ENCODE measurements at regions not wholly inside any gene's neighbourhood (a gene's known extent, or its start where the extent isn't known, plus 50 kb on each side); places are given as distances from the start of the nearest gene placed in this dataset.

GRCh38 chr5:145667742-145668141, 167.4 kb downstream of the PRELID2 start:
- Histone ChIP-seq H3K4me2 (ENCODE audit: low read length) (no peak overlapping the region), H3K9me2 (ENCODE audit: low read depth, low read length) (no peaks in the 10 kb centered on the region), H3K4me3 (ENCODE audit: low read depth, low read length, poor library complexity, severe bottlenecking) (no peak overlapping the region), H3K36me3 (ENCODE audit: insufficient read depth, low read length) (no peaks in the 10 kb centered on the region), H3K4me1 (ENCODE audit: insufficient read depth, low read length, severe bottlenecking) (no peaks in the 10 kb centered on the region), H3K27ac (ENCODE audit: low read depth, low read length, poor library complexity, severe bottlenecking) (no peak overlapping the region), H4K20me1 (ENCODE audit: insufficient read depth, low read length) (no peaks in the 10 kb centered on the region), H3K9me3 (ENCODE audit: low read length) (no peaks in the 10 kb centered on the region), H2AFZ (ENCODE audit: low read length) (no peak overlapping the region), H3F3A (ENCODE audit: insufficient read depth, low read length) (no peaks in the 10 kb centered on the region), H3K9ac (ENCODE audit: low read length) (no peak overlapping the region), H3K27me3 (ENCODE audit: insufficient read depth, low read length) (no peaks in the 10 kb centered on the region), H3K79me2 (ENCODE audit: insufficient read depth, low read length) (no peaks in the 10 kb centered on the region)
- TF ChIP-seq CTCF (IDR thresholded peaks at IDR 0.05; ENCODE audit: low read length), result no peak
- TF ChIP-seq EZH2 (IDR thresholded peaks at IDR 0.05; ENCODE audit: borderline replicate concordance, low read length), result no peak

GRCh38 chr5:145666591-145666990, 168.6 kb downstream of the PRELID2 start:
- Histone ChIP-seq H2AFZ (ENCODE audit: low read length) (no peak overlapping the region), H3K4me3 (ENCODE audit: low read depth, low read length, poor library complexity, severe bottlenecking) (no peak overlapping the region), H3K9me2 (ENCODE audit: low read depth, low read length) (no peaks in the 10 kb centered on the region), H3K9ac (ENCODE audit: low read length) (no peak overlapping the region), H3K27me3 (ENCODE audit: insufficient read depth, low read length) (no peaks in the 10 kb centered on the region), H3K4me1 (ENCODE audit: insufficient read depth, low read length, severe bottlenecking) (no peaks in the 10 kb centered on the region), H3F3A (ENCODE audit: insufficient read depth, low read length) (no peaks in the 10 kb centered on the region), H4K20me1 (ENCODE audit: insufficient read depth, low read length) (no peaks in the 10 kb centered on the region), H3K4me2 (ENCODE audit: low read length) (no peak overlapping the region), H3K36me3 (ENCODE audit: insufficient read depth, low read length) (no peaks in the 10 kb centered on the region), H3K79me2 (ENCODE audit: insufficient read depth, low read length) (no peaks in the 10 kb centered on the region), H3K9me3 (ENCODE audit: low read length) (no peaks in the 10 kb centered on the region), H3K27ac (ENCODE audit: low read depth, low read length, poor library complexity, severe bottlenecking) (no peak overlapping the region)
- TF ChIP-seq EZH2 (IDR thresholded peaks at IDR 0.05; ENCODE audit: borderline replicate concordance, low read length) (no peak), CTCF (IDR thresholded peaks at IDR 0.05; ENCODE audit: low read length) (no peak)

GRCh38 chr5:145661737-145662485, 173.2 kb downstream of the PRELID2 start:
- TF ChIP-seq CTCF (IDR thresholded peaks at IDR 0.05; ENCODE audit: low read length) (no peak), EZH2 (IDR thresholded peaks at IDR 0.05; ENCODE audit: borderline replicate concordance, low read length) (no peak)
- Histone ChIP-seq H3K4me2 (ENCODE audit: low read length) (no peak overlapping the region), H3F3A (ENCODE audit: insufficient read depth, low read length) (no peaks in the 10 kb centered on the region), H3K79me2 (ENCODE audit: insufficient read depth, low read length) (no peaks in the 10 kb centered on the region), H4K20me1 (ENCODE audit: insufficient read depth, low read length) (no peaks in the 10 kb centered on the region), H3K4me1 (ENCODE audit: insufficient read depth, low read length, severe bottlenecking) (no peaks in the 10 kb centered on the region), H3K4me3 (ENCODE audit: low read depth, low read length, poor library complexity, severe bottlenecking) (no peak overlapping the region), H3K27ac (ENCODE audit: low read depth, low read length, poor library complexity, severe bottlenecking) (no peak overlapping the region), H3K36me3 (ENCODE audit: insufficient read depth, low read length) (no peaks in the 10 kb centered on the region), H3K9me3 (ENCODE audit: low read length) (no peaks in the 10 kb centered on the region), H3K27me3 (ENCODE audit: insufficient read depth, low read length) (no peaks in the 10 kb centered on the region), H2AFZ (ENCODE audit: low read length) (no peak overlapping the region), H3K9ac (ENCODE audit: low read length) (no peak overlapping the region), H3K9me2 (ENCODE audit: low read depth, low read length) (no peaks in the 10 kb centered on the region)

Measured in OCI-LY1 (cell line).